ENCODE measurements at regions not wholly inside any gene's neighbourhood (a gene's known extent, or its start where the extent isn't known, plus 50 kb on each side); places are given as distances from the start of the nearest gene placed in this dataset.
A peak's percentile ranks its signal among the peaks of the same experiment; 100 is the strongest.

- peak; percentile 88 for TF ChIP-seq ATF3 (IDR thresholded peaks at IDR 0.05)
- no peak for TF ChIP-seq ATF3 (CRISPR knock-in tag; conservative IDR thresholded peaks at IDR 0.05)
- TF ChIP-seq, protein P1, sequence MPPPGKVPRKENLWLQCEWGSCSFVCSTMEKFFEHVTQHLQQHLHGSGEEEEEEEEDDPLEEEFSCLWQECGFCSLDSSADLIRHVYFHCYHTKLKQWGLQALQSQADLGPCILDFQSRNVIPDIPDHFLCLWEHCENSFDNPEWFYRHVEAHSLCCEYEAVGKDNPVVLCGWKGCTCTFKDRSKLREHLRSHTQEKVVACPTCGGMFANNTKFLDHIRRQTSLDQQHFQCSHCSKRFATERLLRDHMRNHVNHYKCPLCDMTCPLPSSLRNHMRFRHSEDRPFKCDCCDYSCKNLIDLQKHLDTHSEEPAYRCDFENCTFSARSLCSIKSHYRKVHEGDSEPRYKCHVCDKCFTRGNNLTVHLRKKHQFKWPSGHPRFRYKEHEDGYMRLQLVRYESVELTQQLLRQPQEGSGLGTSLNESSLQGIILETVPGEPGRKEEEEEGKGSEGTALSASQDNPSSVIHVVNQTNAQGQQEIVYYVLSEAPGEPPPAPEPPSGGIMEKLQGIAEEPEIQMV (tag; conservative IDR thresholded peaks at IDR 0.05; ENCODE audit: low read depth): no peak
- no peak for TF ChIP-seq POLR2AphosphoS5 (IDR thresholded peaks at IDR 0.05; ENCODE audit: control insufficient read depth, insufficient read depth, low read depth, low read length)
- no peak for TF ChIP-seq TEAD2 (tag; IDR thresholded peaks at IDR 0.05)
- no peak for TF ChIP-seq ZNF408 (CRISPR knock-in tag; IDR thresholded peaks at IDR 0.05; ENCODE audit: low read depth)
- no peak for TF ChIP-seq SNIP1 (IDR thresholded peaks at IDR 0.05; ENCODE audit: low read depth)
- TF ChIP-seq YBX1 (IDR thresholded peaks at IDR 0.05): no peak
- no peak for TF ChIP-seq ZNF140 (CRISPR knock-in tag; IDR thresholded peaks at IDR 0.05)
- TF ChIP-seq DLX4 (CRISPR knock-in tag; IDR thresholded peaks at IDR 0.05): no peak
- no peak for TF ChIP-seq ZBTB34 (CRISPR knock-in tag; IDR thresholded peaks at IDR 0.05)
- peak in 1 of 2 experiments; percentile 39; a peak in 1 of 4 replicates for TF ChIP-seq TRIM24 (IDR thresholded peaks at IDR 0.05)
- no peak for TF ChIP-seq ZNF695 (CRISPR knock-in tag; IDR thresholded peaks at IDR 0.05)
- TF ChIP-seq MAX (CRISPR knock-in tag; IDR thresholded peaks at IDR 0.05): no peak
- no peak for TF ChIP-seq ZNF134 (CRISPR knock-in tag; conservative IDR thresholded peaks at IDR 0.05)
- no peak for TF ChIP-seq NFE2L1 (tag; IDR thresholded peaks at IDR 0.05; ENCODE audit: borderline replicate concordance, low read depth)
- no peak for TF ChIP-seq CBX1 (IDR thresholded peaks at IDR 0.05; ENCODE audit: low read depth)
- no peak for TF ChIP-seq RBM15 (IDR thresholded peaks at IDR 0.05; ENCODE audit: insufficient read depth, low read length)
- TF ChIP-seq ZBTB7A (IDR thresholded peaks at IDR 0.05; ENCODE audit: borderline replicate concordance, control insufficient read depth, low read depth, low read length): no peak
- no peak for TF ChIP-seq ZNF263 (CRISPR knock-in tag; IDR thresholded peaks at IDR 0.05; ENCODE audit: borderline replicate concordance)
- TF ChIP-seq ZBED1 (IDR thresholded peaks at IDR 0.05): no peak
- no peak for TF ChIP-seq HNRNPLL (IDR thresholded peaks at IDR 0.05; ENCODE audit: low read depth, low read length, poor library complexity, severe bottlenecking)
- no peak for TF ChIP-seq ZNF699 (CRISPR knock-in tag; IDR thresholded peaks at IDR 0.05; ENCODE audit: insufficient replicate concordance)
- no peak for TF ChIP-seq SMARCC2 (IDR thresholded peaks at IDR 0.05; ENCODE audit: low read depth)
Observed at GRCh38 chr6:119444642-119445557, 95.3 kb upstream of the MAN1A1 start (continued).
